Right kidney (tissue), 1 donor: ENCODE measurements at regions not wholly inside any gene's neighbourhood (a gene's known extent, or its start where the extent isn't known, plus 50 kb on each side); places are given as distances from the start of the nearest gene placed in this dataset.

Source experiments
- DNase-seq: peaks from one replicate; pipeline ENCODE4 v3.0.0-alpha.2; 2016

DNA sequence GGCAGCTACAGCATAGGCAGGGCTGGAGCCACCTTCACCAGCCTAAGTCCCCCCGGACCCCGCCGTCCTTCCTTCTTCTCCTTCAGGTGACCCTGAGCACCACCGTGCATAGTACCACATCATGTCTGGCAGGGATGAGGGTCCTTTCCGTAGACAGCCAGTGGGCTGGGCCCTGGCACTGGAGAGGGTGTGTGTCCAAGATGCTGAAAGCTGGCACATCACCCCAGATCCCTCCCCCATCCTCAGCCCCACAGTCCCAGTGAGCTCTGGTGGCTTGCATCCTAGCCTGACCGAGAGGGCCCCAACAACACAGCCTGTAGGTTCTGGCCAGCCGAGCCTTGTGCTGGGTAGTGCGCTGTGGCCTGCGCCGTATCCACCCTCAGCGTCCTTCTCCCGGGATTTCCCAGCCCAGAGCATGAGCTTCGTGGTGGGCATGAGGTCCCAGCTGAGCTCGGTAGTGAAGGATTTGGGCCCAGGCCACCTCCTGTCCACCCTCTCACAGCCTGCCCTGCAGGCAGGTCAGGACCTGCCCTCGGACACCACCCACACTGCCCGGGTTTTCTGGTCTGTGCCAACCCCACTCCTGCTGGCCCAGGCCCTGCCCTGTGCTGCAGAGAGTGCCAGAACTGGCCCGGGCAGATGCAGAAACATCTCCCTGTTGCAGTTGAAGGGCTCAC is 1124.3 kb downstream of the BRD1 start:
- no peak for DNase-seq

- DNase-seq = no peak
Observed at GRCh38 chr22:48702573-48703264, 1125.0 kb downstream of the BRD1 start.

DNA sequence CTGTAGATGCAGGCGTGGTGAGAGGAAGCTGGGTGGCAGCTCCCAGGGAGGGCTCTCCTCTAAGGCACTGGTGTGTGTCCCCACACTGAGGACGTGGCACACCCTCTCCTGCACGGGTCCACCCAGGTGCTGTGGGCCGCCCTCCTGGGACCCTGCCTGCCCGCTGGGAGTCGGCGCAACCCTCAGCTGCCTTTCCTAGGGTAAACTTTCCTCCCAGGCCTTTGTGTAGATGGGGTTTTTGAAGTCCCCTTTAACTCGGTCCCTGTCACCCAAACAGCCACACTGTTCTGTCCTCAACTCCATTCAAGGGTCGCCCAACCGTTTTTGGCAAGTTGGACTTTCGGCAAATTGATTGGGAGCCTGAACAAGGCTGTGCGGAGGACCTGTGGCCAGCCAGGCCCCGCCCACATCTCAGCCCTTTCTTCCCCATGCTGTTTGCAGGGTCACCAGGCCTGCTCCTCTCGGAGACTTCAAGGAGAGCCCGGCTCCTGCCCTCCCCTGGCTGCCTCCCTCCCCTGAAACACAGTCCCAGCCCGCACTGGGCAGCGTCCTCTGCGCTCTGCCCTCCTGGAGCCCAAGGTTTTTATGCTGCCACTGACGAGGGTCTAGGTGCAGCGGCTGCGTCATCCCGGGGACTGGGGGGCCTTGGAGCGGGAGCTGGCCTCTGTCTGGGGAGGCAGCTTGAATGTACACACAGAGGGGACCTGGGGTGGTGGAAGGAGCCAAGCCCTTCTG is 1126.2 kb downstream of the BRD1 start:
- DNase-seq = no peak

- no peak for DNase-seq
Observed at GRCh38 chr22:48700566-48701295, 1126.9 kb downstream of the BRD1 start.

DNA sequence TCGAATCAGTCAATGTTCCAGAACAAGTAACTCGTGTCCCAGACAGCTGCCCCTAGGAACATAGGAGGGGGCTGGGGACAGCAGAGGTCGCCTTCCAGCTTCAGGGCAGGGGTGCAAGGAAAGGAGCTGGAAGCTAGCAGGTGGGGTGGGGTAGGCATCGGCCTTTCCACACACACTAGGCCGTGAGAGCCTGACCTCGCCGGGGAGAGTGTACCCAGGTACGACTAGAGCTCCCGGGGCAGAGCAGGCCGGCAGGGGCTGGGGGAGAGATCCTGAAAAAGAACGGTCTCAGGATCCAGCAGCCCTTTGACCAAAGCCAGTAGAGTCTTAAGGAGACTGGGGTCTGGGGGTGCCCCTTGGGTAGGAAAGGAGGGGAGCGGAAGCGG is 1127.5 kb downstream of the BRD1 start:
- no peak for DNase-seq

GRCh38 chr22:48699511-48699910 is 1128.2 kb downstream of the BRD1 start:
- DNase-seq = no peak

GRCh38 chr22:48698618-48699017 is 1129.1 kb downstream of the BRD1 start:
- no peak for DNase-seq

DNA sequence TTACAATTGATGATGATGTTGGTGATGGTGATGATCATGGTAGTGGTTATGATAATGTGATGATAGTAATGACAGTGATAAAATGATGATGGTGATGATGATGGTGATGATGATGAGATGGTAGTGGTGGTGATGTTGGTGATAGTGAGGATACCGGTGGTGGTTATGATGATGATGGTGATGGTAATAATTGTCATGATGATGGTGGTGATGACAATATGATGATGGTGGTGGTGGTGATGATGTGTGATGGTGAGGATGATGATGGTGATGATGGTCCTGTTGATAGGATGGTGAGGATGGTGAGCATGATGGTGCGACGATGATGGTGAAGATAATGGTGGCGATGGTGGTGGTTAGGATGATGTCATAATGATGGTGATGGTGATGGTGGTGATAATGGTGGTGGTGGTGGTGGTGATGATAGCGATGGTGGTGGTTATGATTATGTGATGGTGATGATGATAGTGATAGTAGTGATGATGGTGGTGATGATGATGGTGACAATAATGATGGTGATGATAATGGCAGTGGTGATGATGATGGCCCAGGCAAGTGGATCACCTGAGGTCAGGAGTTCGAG is 1129.9 kb downstream of the BRD1 start:
- DNase-seq = no peak

GRCh38 chr22:48697223-48697622 is 1130.5 kb downstream of the BRD1 start:
- DNase-seq = no peak

GRCh38 chr22:48696371-48696770 is 1131.3 kb downstream of the BRD1 start:
- no peak for DNase-seq

DNA sequence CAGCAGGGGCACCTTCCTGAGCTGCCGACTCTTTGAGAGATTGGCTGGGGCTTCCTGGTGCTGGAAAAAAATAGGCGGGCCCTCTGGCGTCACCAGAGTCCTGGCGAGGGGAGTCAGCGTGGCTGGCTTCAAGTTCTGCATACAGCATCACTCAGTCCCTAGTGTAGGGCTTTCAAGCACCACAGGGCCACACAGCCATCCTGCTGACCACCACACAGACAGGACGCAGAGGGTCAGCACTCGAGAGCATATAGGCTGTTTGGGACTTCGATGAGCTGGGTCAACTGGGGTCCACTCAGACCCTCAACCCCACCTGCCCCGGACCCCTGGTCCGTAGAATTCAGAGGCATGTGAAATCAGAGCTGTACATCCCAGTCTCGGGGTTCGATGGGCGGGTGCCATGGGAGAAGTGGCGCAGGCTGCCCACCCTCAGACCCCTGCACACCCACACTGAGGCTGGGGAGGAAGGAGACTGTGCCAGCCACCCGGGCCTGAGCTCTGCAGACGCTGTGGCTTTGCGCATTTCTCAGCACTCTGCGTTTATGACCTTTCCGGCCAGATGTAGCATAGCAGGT is 1131.9 kb downstream of the BRD1 start:
- DNase-seq = no peak

- DNase-seq = no peak
Observed at GRCh38 chr22:48695251-48695650, 1132.4 kb downstream of the BRD1 start.

GRCh38 chr22:48694296-48694883 is 1133.3 kb downstream of the BRD1 start:
- DNase-seq = no peak

DNA sequence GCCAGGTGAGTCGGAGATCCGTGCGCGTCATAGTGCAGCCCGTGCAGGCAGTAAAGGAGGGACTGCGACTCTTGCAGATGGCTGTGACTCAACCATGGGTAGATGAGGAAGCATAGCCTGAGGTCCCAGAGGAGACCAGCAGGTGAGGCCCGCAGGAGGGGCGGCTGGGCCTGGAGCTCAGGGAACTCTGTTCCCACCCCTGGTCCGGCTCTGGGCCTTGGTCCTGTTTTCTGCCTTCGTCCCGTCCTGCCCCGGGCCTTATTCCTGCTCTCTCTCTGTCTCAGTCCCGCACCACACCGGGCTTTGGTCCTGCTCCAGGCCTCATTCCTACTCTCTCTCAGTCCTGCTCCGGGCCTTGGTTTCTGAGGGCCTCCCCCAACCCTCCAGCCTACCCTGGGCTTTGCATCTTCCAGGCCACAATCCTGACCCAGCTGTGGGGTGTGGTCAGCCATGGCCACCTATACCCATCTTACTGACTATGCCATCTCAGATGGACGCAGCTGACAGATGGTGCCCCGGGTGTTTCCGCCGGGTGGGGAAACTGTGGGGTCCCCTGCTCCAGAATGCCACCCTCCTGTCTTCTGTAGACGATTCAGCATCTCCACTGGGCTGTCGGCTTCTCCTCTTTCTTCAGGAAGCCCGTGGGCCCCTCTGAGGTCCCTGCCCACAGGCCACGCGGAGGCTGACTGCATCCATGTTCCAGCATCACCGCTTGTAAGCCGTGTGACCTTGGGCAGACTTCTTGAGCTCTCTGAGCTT is 1134.1 kb downstream of the BRD1 start:
- no peak for DNase-seq

- DNase-seq = no peak
Observed at GRCh38 chr22:48692734-48693376, 1134.8 kb downstream of the BRD1 start.

DNA sequence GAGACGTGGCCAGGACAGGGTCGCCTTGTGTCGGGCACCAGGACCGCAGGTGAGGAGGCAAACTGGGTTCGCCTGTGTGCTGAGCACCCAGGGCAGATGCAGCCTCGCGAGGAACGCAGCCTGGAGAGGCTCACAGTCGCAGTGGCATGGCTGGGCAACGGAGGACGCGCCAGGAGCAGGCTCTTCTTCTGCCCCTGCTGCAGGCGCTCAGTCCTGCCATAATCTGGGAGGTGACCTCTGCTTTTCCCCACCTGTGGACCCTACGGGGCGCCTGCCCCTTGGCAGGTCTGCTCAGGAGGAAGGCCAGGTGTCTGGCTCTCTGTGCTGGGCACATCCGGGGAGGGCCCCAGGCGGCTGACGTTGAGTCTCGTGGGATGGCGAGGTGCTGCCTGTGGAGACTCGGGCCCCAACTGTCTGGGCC is 1136.2 kb downstream of the BRD1 start:
- DNase-seq = no peak

DNA sequence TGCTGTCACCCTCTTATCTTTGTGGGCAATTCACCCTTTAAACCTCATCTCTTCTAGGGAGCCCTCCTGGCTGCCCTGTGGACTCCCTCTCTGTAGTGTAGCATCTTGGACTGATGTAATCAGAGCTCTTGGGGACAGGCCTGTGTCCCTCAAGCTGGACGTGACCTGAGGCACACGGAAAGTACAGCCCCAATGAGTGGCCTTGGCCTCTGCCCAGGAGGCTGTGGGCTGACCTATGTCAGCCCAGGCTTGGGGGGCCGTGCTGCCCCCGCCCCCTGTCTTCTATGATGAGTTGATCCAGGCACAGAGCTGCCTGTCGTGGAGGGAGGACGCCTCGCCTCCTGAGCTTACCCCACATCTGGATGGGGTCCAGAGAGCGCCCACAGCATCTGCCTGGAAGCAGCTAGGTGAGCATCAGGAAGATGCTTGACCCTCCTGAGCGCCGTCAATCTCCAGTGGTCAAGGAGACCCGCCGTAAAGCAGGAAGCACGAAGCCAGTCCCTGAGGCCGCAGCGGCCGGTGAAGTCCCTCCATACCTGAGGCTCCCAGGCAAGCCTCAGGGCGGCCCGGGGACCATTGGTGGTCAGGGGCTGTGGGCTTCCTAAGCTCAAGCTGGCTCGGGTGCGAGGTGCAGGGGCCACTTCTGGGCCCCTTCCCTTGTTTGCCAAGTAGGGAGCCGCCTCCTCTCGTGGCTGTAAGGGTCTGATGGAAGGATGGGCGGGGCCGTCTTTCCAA is 1136.9 kb downstream of the BRD1 start:
- no peak for DNase-seq

- DNase-seq = no peak
Observed at GRCh38 chr22:48689206-48689605, 1138.5 kb downstream of the BRD1 start.

- DNase-seq = no peak
Observed at GRCh38 chr22:48688366-48688765, 1139.3 kb downstream of the BRD1 start.

- DNase-seq = no peak
Observed at GRCh38 chr22:48687606-48688005, 1140.1 kb downstream of the BRD1 start.
